Medulla oblongata (tissue), 1 donor: ENCODE measurements at regions not wholly inside any gene's neighbourhood (a gene's known extent, or its start where the extent isn't known, plus 50 kb on each side); places are given as distances from the start of the nearest gene placed in this dataset.
"Not testable (repeated sequence)": the region's sequence is repeated elsewhere in the genome, so short reads cannot be mapped to it uniquely, and the experiment has no call there.

Source experiments
- DNase-seq: peaks from one replicate; pipeline ENCODE4 v3.0.0-alpha.2; 2015; ENCODE audit errors: extremely low spot score

DNA sequence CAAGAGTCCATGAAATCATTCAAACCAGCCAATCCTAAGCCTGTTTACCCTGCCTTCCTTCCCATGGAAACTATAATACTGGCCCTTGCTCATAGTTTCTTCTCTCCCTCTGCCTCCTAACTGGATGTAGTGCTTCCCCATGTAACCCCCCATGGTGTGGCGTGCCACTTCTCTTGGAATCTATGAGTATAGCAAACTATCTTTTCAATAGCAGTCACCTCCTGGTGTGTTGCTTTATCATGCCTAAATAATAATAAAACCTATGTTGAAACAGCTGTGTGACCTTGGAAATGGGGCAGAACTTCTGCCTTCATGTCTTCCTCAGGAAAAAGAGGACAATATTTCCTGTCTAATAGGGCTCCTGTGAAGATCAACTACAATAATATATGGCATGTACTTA is 234.8 kb upstream of the EDNRA start:
- DNase-seq = no peak

DNA sequence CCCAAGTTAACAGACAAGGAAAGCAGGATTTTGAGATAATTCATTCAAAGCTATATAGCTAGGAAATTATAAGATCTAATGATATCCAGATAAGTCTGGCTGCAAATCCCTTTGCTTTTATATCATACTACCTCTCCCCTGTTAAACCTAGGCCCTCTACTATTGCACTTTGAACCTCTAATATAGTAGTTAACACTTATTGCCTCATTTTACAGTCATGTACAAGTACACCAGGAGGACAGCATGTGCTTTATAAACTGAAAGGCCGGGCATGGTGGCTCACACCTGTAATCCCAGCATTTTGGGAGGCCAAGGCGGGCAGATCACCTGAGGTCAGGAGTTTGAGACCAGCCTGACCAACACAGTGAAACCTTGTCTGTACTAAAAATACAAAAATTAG is 234.4 kb upstream of the EDNRA start:
- DNase-seq = not testable (repeated sequence)

DNA sequence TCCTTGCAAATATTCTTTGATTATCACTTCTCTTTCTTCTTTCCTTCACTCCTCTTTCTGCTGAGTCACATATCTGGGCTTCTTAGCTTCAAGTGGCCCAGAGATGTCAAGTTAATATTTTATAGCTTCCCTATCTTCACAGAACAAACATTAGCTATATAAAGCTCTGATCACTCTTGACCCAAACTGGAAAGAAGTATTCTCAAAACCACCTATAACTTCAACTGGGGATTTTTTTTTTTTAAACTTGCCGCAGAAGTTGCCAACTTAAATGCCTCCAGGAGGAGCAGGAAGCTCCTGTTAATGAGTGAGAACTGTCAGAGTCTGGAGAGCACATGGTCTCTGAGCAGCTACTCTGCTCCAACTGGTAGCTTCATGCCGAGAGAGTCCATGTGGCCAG is 233.3 kb upstream of the EDNRA start:
- DNase-seq = no peak

DNA sequence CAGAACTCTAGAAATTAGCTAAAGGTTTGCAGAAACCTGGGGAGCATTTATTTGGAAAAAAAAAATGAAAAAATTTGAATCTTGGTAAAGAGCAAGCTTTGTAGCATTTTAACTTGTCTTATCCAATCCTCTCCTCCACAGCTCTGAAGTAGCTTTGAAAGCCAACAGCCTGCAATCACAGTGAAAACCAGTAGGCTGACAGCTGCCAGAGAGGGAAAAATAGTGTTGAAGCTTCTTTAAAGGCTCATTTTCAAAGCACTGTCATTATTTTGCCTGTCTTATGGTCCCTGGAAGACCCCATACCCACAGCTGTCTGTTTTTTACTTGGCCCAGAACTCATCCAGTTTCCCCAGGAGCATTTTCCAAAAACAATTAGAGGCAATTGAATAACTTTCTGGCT is 230.8 kb upstream of the EDNRA start:
- no peak for DNase-seq

DNA sequence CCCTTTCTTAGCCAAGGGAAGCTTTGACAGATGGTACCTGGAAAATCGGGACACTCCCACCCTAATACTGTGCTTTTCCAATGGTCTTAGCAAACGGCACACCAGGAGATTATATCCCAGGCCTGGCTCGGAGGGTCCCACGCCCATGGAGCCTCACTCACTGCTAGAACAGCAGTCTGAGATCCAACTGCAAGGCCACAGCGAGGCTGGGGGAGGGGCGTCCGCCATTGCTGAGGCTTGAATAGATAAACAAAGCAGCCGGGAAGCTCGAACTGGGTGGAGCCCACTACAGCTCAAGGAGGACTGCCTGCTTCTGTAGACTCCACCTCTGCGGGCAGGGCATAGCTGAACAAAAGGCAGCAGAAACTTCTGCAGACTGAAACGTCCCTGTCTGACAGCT is 225.6 kb upstream of the EDNRA start:
- not testable (repeated sequence) for DNase-seq

DNA sequence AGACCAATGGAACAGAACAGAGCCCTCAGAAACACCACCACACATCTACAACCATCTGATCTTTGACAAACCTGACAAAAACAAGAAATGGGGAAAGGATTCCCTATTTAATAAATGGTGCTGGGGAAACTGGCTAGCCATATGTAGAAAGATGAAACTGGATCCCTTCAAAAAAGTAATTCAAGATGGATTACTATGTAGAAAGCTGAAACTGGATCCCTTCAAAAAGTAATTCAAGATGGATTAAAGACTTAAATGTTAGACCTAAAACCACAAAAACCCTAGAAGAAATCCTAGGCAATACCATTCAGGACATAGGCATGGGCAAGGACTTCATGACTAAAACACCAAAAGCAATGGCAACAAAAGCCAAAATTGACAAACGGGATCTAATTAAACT is 221.6 kb upstream of the EDNRA start:
- DNase-seq = not testable (repeated sequence)

DNA sequence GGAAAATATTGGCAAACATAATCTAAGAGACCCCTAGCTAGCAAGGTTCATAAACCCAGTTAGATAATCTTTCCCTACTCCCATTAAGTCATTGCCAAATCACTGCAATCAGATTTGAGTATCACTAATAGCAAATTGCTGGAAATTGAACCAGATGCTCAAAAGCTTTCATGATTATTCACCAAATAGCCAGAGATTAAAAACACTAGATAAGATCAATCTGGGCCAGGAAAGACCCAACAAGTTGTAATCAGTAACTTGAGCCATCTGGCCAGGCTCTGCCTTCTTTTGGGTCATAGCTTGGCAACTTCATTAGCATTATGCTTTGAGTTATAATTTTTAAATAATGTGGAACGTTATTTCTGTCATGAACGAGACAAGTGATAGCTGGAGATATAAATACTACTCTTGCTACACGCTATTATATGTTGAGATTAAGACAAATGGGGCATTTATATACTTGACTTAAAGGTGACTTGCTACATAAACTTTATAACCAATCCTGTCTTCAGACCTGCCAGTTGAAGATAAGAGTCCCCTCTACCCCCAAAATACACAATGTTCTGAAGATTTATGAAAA is 196.6 kb upstream of the EDNRA start:
- no peak for DNase-seq

DNA sequence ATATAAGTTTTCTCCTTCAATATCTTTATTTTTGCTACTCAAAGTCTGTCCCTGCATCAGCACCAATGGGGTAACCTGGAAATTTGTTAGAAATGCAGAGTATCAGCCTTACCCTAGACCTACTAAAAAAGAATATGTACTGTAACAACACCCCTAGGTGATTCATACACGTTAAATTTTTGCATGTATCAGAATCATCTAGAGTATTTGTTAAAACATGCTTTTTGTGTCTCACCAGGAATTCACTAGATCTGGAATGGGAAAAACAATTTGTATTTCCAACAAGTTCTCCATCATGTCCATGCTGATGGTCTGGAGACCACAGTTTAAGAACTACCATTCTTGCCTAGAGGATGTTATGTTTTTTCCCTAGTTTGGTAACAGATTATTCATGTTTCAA is 196.0 kb upstream of the EDNRA start:
- no peak for DNase-seq

DNA sequence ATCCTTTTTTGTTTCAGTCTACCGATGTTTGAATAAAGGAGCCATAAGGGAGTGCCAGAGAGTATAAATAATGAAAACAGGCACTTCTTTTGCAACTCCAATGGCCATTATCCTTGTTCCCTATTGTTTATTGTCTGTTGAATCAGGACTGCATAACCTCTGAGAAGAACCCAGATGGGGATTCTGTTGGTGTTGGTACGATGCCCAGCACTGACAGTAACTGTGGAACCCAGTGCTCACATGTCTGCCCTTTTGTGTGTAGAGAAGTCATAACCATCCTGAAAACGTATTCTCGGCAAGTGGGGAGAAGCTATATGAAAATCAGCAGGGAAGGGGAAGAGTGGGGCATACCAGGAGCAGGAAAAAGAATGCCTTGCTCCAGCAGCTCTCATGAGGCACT is 195.1 kb upstream of the EDNRA start:
- peak; percentile 48 for DNase-seq

DNA sequence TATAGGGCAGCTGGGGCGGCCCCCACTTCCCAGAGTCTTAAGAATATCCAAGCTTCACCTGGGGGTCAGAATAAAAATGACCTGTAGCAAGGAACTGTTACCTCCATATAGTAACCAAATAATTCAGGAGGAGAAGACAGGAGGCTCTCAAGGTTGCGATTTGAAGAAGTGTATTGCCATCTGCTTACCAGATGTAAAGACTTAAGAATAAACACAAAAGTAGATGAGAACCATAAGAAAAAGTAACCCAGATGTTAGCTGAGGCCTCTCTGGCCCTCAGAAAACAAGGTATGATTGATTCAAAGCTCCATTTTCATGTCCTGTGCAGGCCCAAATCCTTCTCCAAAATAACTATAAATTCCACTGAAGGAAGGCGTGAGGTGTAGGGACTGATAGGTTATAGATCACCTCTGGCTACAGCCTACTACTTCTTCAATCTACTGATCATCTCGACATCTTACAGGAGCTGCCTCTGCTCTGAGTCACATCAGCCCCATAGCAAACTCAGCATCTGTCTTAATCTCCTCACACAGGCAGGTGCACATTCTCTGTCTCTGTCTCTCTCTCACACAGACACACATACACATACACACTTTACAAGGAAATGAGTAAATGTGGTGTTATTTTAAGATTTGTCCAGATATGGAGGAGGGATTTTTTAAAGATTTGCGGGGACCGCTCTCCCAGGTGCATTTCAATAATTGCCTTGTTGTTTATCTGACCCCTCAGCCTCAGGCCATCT is 193.9 kb upstream of the EDNRA start:
- DNase-seq = no peak

DNA sequence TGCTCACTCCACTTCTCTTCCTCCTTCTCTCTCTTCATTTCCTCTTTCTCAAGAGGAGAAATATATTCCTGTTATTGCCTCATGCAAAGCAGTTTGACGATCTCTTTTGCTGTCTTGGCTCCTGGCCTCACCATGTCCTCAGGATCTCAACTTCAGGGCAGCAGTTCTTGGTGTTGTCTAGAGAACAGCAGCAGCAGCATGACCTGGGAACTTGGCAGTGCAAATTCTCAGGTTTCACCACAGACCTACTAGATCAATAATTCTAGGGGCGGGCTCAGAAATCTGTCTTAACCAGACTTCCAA is 193.4 kb upstream of the EDNRA start:
- no peak for DNase-seq

DNA sequence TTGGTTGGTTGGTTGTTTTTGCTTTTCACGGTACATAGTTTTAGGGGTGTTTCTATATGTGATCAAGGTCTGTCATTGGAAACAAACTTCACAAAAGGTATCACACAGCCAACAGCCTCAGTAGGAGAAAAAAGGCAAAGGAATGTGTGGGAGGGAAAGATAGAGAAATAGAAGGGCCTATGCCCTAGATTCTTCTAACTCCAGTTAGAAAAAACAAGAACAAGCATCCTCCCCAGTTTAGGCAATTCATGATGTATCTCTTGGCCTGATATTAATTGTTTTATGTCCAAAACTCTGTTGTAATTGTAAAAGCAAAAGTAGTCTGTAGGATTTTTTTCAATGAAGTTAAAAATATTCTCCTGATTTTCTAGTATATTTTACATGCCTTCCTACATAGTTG is 192.4 kb upstream of the EDNRA start:
- DNase-seq = no peak

DNA sequence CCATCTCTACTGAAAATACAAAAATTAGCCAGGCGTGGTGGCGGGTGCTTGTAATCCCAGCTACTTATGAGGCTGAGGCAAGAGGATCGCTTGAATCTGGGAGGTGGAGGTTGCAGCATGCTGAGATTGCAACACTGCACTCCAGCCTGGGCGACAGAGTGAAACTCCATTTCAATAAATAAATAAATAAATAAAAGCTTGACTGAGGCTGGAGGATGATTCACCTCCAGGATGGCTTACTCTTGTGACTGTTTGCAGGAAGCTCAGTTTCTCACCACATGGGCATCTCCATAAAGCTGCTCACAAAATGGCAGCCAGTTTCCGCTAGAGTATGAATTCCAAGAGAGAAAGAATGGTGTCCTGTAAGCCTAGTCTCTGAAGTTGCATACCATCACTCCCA is 191.7 kb upstream of the EDNRA start:
- DNase-seq = no peak

DNA sequence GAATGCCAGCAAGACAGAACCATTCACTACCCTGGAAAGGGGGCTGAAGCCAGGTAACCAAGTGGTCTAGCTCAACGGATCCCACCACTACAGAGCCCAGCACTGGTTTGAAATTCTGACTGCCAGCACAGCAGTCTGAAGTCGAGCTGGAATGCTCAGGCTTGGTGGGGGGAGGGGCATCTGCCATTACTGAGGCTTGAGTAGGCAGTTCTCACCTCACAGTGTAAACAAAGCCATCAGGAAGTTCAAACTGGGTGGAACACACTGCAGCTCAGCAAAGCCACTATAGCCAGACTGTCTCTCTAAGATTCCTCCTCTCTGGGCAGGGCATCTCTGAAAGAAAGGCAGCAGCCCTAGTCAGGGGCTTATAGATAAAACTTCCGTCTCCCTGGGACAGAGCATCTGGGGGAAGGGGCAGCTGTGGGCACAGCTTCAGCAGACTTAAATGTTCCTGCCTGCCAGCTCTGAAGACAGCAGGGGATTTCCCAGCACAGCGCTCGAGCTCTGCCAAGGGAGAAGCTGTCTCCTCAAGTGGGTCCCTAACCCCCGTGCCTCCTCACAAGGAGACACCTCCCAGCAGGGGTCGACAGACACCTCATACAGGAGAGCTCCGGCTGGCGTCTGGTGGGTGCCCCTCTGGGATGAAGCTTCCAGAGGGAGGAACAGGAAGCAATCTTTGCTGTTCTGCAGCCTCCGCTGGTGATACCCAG is 188.1 kb upstream of the EDNRA start:
- DNase-seq = not testable (repeated sequence)

DNA sequence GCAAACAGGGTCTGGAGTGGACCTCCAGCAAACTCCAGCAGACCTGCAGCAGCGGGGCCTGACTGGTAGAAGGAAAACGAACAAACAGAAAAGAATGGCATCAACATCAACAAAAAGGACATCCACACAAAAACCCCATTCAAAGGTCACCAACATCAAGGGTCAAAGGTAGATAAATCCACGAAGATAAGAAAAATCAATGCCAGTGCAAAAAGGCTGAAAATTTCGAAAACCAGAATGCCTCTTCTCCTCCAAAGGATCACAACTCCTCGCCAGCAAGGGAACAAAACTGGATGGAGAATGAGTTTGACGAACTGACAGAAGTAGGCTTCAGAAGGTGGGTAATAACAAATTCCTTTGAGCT is 187.6 kb upstream of the EDNRA start:
- DNase-seq = not testable (repeated sequence)

DNA sequence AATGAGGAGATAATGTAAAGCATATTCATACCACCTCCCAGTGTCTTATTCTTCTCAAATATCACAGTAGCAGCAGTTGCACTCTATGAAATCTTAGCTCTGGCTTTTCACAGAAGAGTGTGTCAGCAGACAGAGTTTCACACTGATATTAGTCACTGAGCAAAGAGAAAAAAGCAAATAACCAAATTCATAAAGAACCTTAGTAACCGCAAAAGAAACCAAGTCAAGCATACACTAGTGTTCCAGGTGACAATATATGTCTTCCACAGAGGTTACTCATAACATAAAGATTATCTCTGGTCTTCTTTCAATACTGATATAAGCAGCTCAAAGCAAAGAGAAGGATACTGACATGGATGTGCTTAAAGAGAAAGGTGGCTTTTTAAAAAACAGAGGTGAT is 181.7 kb upstream of the EDNRA start:
- DNase-seq = no peak

DNA sequence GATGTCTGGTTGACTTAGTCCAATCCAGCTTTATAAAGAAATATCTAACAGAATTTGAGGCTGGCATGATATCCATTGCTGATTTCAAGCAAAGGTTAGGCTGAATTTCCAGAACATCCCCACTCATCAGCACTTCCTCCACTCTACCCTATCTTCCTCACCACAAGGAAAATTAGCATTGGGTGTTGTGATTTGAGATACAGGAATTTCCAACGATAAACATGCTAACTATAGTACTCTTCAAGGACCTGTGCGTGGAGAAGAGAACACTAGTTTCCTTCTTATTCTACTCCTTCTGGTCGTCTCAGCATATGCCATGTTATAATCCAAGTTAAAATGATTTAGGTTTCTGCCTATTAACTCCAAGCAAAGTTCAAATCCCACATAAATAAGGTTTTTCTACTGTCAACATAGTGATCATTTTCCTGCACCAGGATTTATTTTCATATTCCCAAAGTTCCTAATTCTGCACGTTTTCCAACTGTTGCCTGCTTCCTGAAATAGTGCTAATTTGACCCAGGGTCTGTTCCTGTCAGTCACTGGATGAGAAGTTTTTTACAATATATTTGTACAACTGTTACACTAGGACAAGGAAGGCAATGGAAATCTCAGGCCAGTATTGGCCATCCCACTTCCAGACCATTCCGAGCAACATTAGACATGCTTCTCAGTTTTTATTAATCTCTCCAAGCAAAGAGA is 177.6 kb upstream of the EDNRA start:
- no peak for DNase-seq

DNA sequence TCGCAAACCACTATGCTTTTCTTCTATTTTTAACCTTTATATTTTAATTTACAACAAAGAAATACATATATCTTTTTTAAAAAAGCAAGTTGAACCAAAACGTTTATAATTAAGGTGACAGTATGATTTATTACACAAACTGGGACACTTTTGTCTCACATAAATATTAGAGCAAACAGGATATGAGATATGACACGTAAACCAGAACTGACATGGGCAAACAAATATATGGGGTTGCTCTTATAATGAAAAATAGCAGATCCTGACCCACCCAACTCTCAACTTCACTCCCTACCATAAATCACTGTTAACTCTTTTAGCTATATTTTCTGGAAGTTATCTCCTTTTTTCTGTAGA is 177.0 kb upstream of the EDNRA start:
- no peak for DNase-seq

DNA sequence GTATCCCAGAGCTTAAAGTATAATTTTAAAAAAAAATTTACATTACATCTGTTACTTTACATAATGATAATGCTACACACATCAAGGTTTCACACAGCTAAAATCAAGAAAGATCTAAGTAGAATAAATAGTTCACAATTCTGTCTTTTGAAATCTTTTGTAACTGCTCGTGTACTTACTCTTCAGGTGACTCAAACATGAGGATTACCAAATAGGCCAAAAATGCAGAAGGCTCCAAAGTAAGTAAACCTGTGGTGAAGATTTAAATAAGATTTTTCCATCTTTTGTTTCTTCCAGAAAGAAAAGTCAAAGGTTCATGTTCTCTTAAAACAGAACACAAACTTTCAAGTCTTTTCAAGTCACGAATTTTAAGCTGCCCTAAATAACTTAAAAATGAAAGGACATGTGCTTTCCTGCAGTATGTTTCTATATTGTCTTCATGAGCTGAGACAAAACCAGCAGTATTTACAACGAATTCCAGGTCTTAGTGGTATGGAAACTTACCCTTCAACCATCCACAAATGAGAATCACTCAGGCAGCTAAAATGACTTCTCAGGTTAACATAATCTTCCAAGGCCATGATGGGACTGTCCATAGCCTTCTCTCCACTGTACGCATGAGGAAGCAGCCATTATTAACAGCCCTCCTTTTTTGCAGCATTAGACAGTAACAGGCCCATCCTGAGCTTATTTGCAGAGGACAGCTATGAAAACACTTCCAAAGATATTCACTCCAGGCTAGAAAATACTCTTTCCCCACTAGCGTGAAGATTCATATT is 172.8 kb upstream of the EDNRA start:
- no peak for DNase-seq

DNA sequence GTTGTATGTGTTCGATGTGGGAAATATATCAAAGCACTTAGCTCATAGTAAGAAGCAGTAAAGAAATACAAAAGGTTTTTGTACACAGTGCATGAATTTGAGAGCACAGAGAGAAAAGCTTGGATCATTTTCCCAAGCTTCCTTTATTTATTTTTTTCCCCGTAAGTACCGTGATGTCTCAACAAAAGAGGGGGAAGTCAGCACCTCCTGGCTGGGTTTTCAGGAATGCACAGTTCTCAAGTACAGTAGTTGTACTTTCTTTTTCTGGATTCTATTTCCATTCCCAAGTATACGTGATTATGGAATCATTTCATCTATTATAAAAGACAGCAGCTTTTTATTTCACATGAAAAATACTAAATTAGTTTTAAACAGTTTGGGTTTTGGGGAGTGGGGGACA is 171.5 kb upstream of the EDNRA start:
- DNase-seq = no peak

DNA sequence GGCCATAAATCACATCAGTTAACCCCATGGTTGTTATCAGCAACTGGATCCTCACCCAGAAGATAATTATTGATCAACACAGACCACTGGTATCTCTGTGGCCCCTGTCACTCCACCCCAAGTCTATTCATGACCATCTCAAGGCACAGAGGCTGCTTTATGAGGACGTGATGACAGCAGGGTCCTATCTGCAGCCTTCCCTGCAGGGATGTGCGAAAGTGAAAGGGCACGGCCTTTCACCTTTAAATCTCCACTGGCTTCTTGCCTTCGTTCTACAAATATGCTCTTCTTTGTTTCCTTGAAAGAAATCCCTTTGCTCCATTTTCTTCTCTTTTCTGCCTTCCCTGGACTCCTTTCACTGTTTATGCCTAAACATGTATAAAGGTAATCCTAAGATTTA is 170.6 kb upstream of the EDNRA start:
- DNase-seq = no peak

DNA sequence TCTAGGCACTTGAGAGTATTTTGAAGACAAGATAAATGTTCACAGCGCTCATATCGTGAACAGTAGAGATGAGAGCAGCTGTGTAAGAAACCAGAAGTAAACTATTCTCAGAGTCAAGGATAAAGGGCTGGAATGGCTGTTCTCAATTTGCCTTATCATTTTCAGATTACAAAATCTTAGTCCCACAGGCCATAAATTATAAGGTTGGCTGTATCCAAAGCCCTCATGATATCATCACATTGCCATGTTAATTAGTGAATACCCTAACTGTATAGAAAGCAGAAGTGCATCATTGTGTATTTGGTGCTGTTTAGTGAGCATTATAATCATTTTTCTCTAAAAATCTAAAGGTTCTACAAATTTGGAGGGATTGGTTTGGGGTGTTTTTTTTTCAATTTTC is 168.9 kb upstream of the EDNRA start:
- no peak for DNase-seq
